ENCODE measurements at regions not wholly inside any gene's neighbourhood (a gene's known extent, or its start where the extent isn't known, plus 50 kb on each side); places are given as distances from the start of the nearest gene placed in this dataset.

DNA sequence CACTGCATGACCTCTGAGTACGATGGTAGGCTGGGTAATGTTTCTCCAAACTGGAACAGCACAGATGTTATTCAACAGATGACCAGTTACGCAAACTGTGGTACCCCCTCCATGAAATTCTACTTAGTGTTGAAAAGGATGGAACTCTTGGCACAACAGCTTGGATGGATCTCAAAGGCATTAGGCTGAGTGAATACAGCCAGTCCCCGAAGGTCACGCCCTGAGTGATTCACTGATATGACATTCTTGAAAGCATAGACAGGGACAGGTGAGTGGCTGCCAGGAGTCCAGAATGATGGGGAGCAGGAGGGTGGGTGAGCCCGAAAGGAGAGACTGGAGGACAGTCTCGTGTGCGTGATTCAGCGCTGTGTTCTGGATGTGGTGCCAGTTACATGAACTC, 187.5 kb upstream of the TMEM132C start:
- TF ChIP-seq, protein P1, sequence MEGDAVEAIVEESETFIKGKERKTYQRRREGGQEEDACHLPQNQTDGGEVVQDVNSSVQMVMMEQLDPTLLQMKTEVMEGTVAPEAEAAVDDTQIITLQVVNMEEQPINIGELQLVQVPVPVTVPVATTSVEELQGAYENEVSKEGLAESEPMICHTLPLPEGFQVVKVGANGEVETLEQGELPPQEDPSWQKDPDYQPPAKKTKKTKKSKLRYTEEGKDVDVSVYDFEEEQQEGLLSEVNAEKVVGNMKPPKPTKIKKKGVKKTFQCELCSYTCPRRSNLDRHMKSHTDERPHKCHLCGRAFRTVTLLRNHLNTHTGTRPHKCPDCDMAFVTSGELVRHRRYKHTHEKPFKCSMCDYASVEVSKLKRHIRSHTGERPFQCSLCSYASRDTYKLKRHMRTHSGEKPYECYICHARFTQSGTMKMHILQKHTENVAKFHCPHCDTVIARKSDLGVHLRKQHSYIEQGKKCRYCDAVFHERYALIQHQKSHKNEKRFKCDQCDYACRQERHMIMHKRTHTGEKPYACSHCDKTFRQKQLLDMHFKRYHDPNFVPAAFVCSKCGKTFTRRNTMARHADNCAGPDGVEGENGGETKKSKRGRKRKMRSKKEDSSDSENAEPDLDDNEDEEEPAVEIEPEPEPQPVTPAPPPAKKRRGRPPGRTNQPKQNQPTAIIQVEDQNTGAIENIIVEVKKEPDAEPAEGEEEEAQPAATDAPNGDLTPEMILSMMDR (IDR thresholded peaks at IDR 0.05; ENCODE audit: borderline replicate concordance, extremely low read depth, insufficient read depth), result no peak
- DNase-seq (no peak), FAIRE-seq (no peak)
- Histone ChIP-seq H3K9ac (ENCODE audit: low read length in 3 of 3) (no peak overlapping the region), H3K36me3 (ENCODE audit: control insufficient read depth in 2 of 3, insufficient read depth in 3 of 3, low read length in 3 of 3) (no peaks in the 10 kb centered on the region), H3K4me3 (ENCODE audit: low read length in 3 of 3) (no peak overlapping the region), H3K9me3 (ENCODE audit: control insufficient read depth in 2 of 3, insufficient read depth in 1 of 3, low read length in 3 of 3) (no peaks in the 10 kb centered on the region), H3K4me1 (ENCODE audit: control insufficient read depth in 2 of 3, insufficient read depth in 2 of 3, low read depth in 1 of 3, low read length in 3 of 3) (no peaks in the 10 kb centered on the region), H3K27me3 (ENCODE audit: control insufficient read depth, insufficient read depth, low read length) (no peaks in the 10 kb centered on the region), H3K27ac (ENCODE audit: low read depth in 2 of 2, low read length in 2 of 2) (no peak overlapping the region)
- intact Hi-C loops (cut with DNase I), result no loop called here

DNA sequence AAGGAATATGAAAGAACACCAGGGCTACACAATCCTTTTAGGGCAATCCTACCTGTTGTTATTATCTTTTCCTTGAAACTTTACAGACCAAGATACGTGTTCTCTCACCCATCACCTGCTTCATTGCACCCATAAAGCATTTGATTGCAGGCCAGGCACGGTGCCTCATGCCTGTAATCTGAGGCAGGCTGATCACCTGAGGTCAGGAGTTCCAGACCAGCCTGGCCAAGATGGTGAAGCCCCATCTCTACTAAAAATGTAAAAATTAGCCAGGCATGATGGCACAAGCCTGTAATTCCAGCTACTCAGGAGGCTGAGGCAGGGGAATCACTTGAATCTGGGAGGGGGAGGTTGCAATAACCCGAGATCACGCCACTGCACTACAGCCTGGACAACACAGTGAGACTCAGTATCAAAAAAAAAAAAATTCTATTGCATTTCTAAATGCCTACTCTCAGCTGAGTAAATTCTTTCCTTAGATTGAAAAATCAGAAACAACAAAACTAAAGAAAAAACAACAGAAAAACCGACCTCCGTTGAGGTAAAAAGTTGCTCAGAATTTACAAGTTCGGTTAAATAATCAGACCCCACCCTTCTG, 183.7 kb upstream of the TMEM132C start:
- TF ChIP-seq, protein P1 (IDR thresholded peaks at IDR 0.05; ENCODE audit: borderline replicate concordance, extremely low read depth, insufficient read depth), result no peak
- intact Hi-C loops (cut with DNase I), result no loop called here
- no peak overlapping the region for H3K4me3 ChIP-seq (ENCODE audit: low read length in 3 of 3)
- FAIRE-seq, result no peak
- no peak overlapping the region for H3K9ac ChIP-seq (ENCODE audit: low read length in 3 of 3)
- no peak for DNase-seq
- no peaks in the 10 kb centered on the region for H3K4me1 ChIP-seq (ENCODE audit: control insufficient read depth in 2 of 3, insufficient read depth in 2 of 3, low read depth in 1 of 3, low read length in 3 of 3)
- no peaks in the 10 kb centered on the region for H3K36me3 ChIP-seq (ENCODE audit: control insufficient read depth in 2 of 3, insufficient read depth in 3 of 3, low read length in 3 of 3)
- H3K27ac ChIP-seq (ENCODE audit: low read depth in 2 of 2, low read length in 2 of 2), result no peak overlapping the region
- H3K27me3 ChIP-seq (ENCODE audit: control insufficient read depth, insufficient read depth, low read length), result no peaks in the 10 kb centered on the region
- H3K9me3 ChIP-seq (ENCODE audit: control insufficient read depth in 2 of 3, insufficient read depth in 1 of 3, low read length in 3 of 3), result no peaks in the 10 kb centered on the region

DNA sequence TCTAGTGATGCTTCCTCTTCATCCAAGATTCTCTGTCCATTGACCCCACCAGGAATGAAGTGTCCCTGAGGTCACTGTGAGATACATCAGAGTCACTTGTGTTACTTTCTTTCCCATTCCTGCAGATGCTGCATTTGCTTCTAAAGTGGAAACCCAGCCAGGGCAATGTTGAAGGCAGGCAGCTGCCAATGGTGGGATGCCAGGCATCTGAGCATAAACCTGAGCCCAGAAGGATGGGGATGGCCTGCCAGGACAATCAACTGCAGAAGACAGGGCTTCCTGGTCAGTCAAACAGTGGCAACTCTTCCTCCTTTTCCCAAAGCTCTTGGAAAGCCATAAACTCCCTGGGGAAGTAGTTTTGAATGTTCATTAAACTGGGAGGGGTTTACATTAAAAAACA, 178.0 kb upstream of the TMEM132C start:
- Histone ChIP-seq H3K36me3 (ENCODE audit: control insufficient read depth in 2 of 3, insufficient read depth in 3 of 3, low read length in 3 of 3) (no peaks in the 10 kb centered on the region), H3K27ac (ENCODE audit: low read depth in 2 of 2, low read length in 2 of 2) (no peak overlapping the region), H3K4me1 (ENCODE audit: control insufficient read depth in 2 of 3, insufficient read depth in 2 of 3, low read depth in 1 of 3, low read length in 3 of 3) (no peaks in the 10 kb centered on the region), H3K9ac (ENCODE audit: low read length in 3 of 3) (no peak overlapping the region), H3K4me3 (ENCODE audit: low read length in 3 of 3) (no peak overlapping the region), H3K9me3 (ENCODE audit: control insufficient read depth in 2 of 3, insufficient read depth in 1 of 3, low read length in 3 of 3) (no peaks in the 10 kb centered on the region), H3K27me3 (ENCODE audit: control insufficient read depth, insufficient read depth, low read length) (no peaks in the 10 kb centered on the region)
- FAIRE-seq, result no peak
- TF ChIP-seq, protein P1 (IDR thresholded peaks at IDR 0.05; ENCODE audit: borderline replicate concordance, extremely low read depth, insufficient read depth), result no peak
- no peak for DNase-seq
- intact Hi-C loops (cut with DNase I), result no loop called here

DNA sequence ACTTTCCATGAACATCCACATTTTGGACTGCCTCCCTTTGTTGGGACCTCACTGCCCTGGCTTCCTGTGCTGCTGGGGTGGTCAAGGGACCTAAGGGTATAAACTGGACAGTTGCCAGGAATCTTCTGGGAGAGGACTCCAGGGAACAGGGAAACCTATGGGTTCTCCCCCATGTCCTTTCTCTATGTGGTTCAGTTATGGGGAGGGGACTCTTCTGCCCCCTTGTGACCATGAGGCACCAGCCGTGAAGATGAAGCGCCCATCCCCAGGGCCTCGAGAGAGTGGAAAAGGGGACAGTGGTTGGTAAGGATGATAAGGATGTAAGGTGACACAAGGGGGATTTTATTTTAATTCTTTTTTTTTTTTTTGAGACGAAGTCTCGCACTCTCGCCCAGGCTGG, 177.0 kb upstream of the TMEM132C start:
- H3K27me3 ChIP-seq (ENCODE audit: control insufficient read depth, insufficient read depth, low read length), result no peaks in the 10 kb centered on the region
- no peaks in the 10 kb centered on the region for H3K9me3 ChIP-seq (ENCODE audit: control insufficient read depth in 2 of 3, insufficient read depth in 1 of 3, low read length in 3 of 3)
- no peak overlapping the region for H3K27ac ChIP-seq (ENCODE audit: low read depth in 2 of 2, low read length in 2 of 2)
- FAIRE-seq, result no peak
- intact Hi-C loops (cut with DNase I), result no loop called here
- TF ChIP-seq, protein P1 (IDR thresholded peaks at IDR 0.05; ENCODE audit: borderline replicate concordance, extremely low read depth, insufficient read depth), result no peak
- no peak for DNase-seq
- no peaks in the 10 kb centered on the region for H3K4me1 ChIP-seq (ENCODE audit: control insufficient read depth in 2 of 3, insufficient read depth in 2 of 3, low read depth in 1 of 3, low read length in 3 of 3)
- H3K9ac ChIP-seq (ENCODE audit: low read length in 3 of 3), result no peak overlapping the region
- H3K36me3 ChIP-seq (ENCODE audit: control insufficient read depth in 2 of 3, insufficient read depth in 3 of 3, low read length in 3 of 3), result no peaks in the 10 kb centered on the region
- no peak overlapping the region for H3K4me3 ChIP-seq (ENCODE audit: low read length in 3 of 3)
